Caco-2 (cell line): ENCODE measurements at regions not wholly inside any gene's neighbourhood (a gene's known extent, or its start where the extent isn't known, plus 50 kb on each side); places are given as distances from the start of the nearest gene placed in this dataset.

ENCODE experiments used
- BruUV-seq: library from RNA; stranded (reverse); fragments of 400-500 nt; replicated peaks from 2 replicates; lab custom pipeline; 2021; lab: Mats Ljungman, UMichigan
- CTCF ChIA-PET: fragments of 300-600 bp; sonication (Branson Sonifier 250); formaldehyde crosslinking; loops from one replicate; lab custom pipeline; 2022; ENCODE audit warnings: antibody characterized with exemption; lab: Charles Lee
- POLR2A ChIA-PET: fragments of 300-600 bp; sonication (Branson Sonifier 250); formaldehyde crosslinking; loops from one replicate; lab custom pipeline; 2022; ENCODE audit warnings: antibody characterized with exemption; lab: Charles Lee
- DNase-seq, 2 experiments: peaks; one replicate each; pipeline versions ENCODE4 v3.0.0 to v3.0.0-alpha.2; 2020 to 2022
- H3K27me3 ChIP-seq: replicated peaks from 2 replicates; pipeline ENCODE4 v1.6.0; 2011; ENCODE audit warnings: low read length; ENCODE audit not compliant: control insufficient read depth, insufficient read depth
- H3K36me3 ChIP-seq: 2 replicates; pipeline ENCODE4 v1.5.1; 2011; ENCODE audit warnings: low read length; ENCODE audit not compliant: control insufficient read depth, insufficient read depth
- H3K4me1 ChIP-seq: fragments of 250-450 bp; sonication (Bioruptor Pico); 2 replicates; pipeline ENCODE4 v1.5.1; 2020; ENCODE audit warnings: mild to moderate bottlenecking
- H3K4me3 ChIP-seq: 2 replicates; pipeline ENCODE4 v1.5.1; 2011; ENCODE audit warnings: low read depth, mild to moderate bottlenecking, control low read depth, low read length
- H3K9me3 ChIP-seq: fragments of 250-450 bp; sonication (Bioruptor Pico); 2 replicates; pipeline ENCODE4 v1.5.1; 2020; ENCODE audit warnings: mild to moderate bottlenecking, moderate library complexity
- H3K27ac Mint-ChIP-seq: one replicate; pipeline ENCODE4 v1.8.0; 2022; ENCODE audit warnings: mixed read lengths; ENCODE audit not compliant: unreplicated experiment
- H3K27me3 Mint-ChIP-seq: one replicate; pipeline ENCODE4 v1.8.0; 2022; ENCODE audit warnings: mixed read lengths; ENCODE audit not compliant: insufficient read depth, unreplicated experiment
- H3K36me3 Mint-ChIP-seq: one replicate; pipeline ENCODE4 v1.8.0; 2022; ENCODE audit warnings: mild to moderate bottlenecking, mixed read lengths; ENCODE audit not compliant: insufficient read depth, unreplicated experiment
- H3K4me1 Mint-ChIP-seq: one replicate; pipeline ENCODE4 v1.8.0; 2022; ENCODE audit warnings: low read depth, mixed read lengths; ENCODE audit not compliant: unreplicated experiment
- H3K4me3 Mint-ChIP-seq: one replicate; pipeline ENCODE4 v1.8.0; 2022; ENCODE audit warnings: mild to moderate bottlenecking, moderate library complexity, mixed read lengths; ENCODE audit not compliant: unreplicated experiment
- H3K9me3 Mint-ChIP-seq: one replicate; pipeline ENCODE4 v1.8.0; 2022; ENCODE audit warnings: mixed read lengths; ENCODE audit not compliant: unreplicated experiment
- CTCF ChIP-seq, 2 experiments: fragments of 200-600 bp in 1 of 2; IDR thresholded peaks; 1 replicate in 1 of 2; 2 replicates in 1 of 2; pipeline versions ENCODE4 v1.5.1 to v1.8.0; 2011 to 2022; ENCODE audit warnings: antibody characterized with exemption in 1 of 2, control low read depth in 1 of 2, inconsistent platforms in 1 of 2, low read depth in 1 of 2, low read length in 1 of 2, mild to moderate bottlenecking in 1 of 2, moderate library complexity in 1 of 2; ENCODE audit not compliant: insufficient read depth in 1 of 2, severe bottlenecking in 1 of 2, unreplicated experiment in 1 of 2
- intact Hi-C: fragments of 100-400 bp; cut with micrococcal nuclease; formaldehyde crosslinking; loops from one replicate; pipeline ENCODE4 v1.10.0; 2022; ENCODE audit not compliant: unreplicated experiment

GRCh38 chr3:661356-661755 is 431.5 kb upstream of the CNTN6 start:
- no peak for TF ChIP-seq CTCF (IDR thresholded peaks at IDR 0.05; ENCODE audit: insufficient read depth in 1 of 2, low read depth in 1 of 2, low read length in 1 of 2, severe bottlenecking in 1 of 2, unreplicated experiment in 1 of 2)
- no peak overlapping the region for H3K4me3 ChIP-seq
- no peaks in the 10 kb centered on the region for H3K4me1 ChIP-seq
- H3K9me3 ChIP-seq = no peaks in the 10 kb centered on the region
- H3K9me3 Mint-ChIP-seq = no peaks in the 10 kb centered on the region
- intact Hi-C loops = no loop called here
- ChIA-PET POLR2A (no interaction called here), CTCF (no interaction called here)
- no peaks in the 10 kb centered on the region for H3K27me3 Mint-ChIP-seq
- no peaks in the 10 kb centered on the region for H3K36me3 Mint-ChIP-seq
- DNase-seq = no peak
- H3K27ac Mint-ChIP-seq = no peak overlapping the region
- BruUV-seq = no TSS peak
- H3K4me1 Mint-ChIP-seq = no peaks in the 10 kb centered on the region
- no peaks in the 10 kb centered on the region for H3K27me3 ChIP-seq
- H3K4me3 Mint-ChIP-seq = no peak overlapping the region
- H3K36me3 ChIP-seq = no peaks in the 10 kb centered on the region

DNA sequence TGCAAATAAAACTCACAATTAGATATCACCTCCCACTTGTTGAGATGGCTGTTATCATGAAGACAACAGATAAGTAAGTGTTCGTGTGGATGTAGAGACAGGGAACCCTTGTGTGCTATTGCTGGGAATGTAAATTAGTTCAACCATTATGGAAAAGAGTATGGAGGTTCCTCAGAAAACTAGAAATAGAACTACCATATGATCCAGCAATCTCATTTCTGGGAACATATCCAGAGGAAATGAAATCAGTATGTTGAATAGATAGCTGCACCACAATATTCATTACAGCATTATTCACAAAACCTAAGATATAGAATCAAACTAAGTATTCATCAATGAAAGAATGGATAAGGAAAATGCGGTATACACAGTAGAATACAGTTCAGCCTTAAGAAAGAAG is 418.7 kb upstream of the CNTN6 start:
- intact Hi-C loops = no loop called here
- Mint-ChIP-seq H3K4me3 (no peak overlapping the region), H3K9me3 (peaks cover 9% of the 10 kb centered on the region), H3K27ac (no peak overlapping the region), H3K36me3 (no peaks in the 10 kb centered on the region), H3K27me3 (no peaks in the 10 kb centered on the region), H3K4me1 (no peaks in the 10 kb centered on the region)
- no peak for TF ChIP-seq CTCF (IDR thresholded peaks at IDR 0.05; ENCODE audit: insufficient read depth in 1 of 2, low read depth in 1 of 2, low read length in 1 of 2, severe bottlenecking in 1 of 2, unreplicated experiment in 1 of 2)
- Histone ChIP-seq H3K27me3 (no peaks in the 10 kb centered on the region), H3K4me1 (no peaks in the 10 kb centered on the region), H3K36me3 (no peaks in the 10 kb centered on the region), H3K4me3 (no peak overlapping the region), H3K9me3 (no peaks in the 10 kb centered on the region)
- DNase-seq = no peak
- BruUV-seq = no TSS peak
- CTCF ChIA-PET = no interaction called here
- POLR2A ChIA-PET = no interaction called here

GRCh38 chr3:675846-676245 is 417.0 kb upstream of the CNTN6 start:
- H3K4me1 Mint-ChIP-seq = no peaks in the 10 kb centered on the region
- intact Hi-C loops = no loop called here
- no peaks in the 10 kb centered on the region for H3K27me3 Mint-ChIP-seq
- H3K4me3 Mint-ChIP-seq = no peak overlapping the region
- no peak for DNase-seq
- TF ChIP-seq CTCF (IDR thresholded peaks at IDR 0.05; ENCODE audit: insufficient read depth in 1 of 2, low read depth in 1 of 2, low read length in 1 of 2, severe bottlenecking in 1 of 2, unreplicated experiment in 1 of 2) = no peak
- Histone ChIP-seq H3K27me3 (no peaks in the 10 kb centered on the region), H3K4me1 (no peaks in the 10 kb centered on the region), H3K36me3 (no peaks in the 10 kb centered on the region), H3K9me3 (no peaks in the 10 kb centered on the region), H3K4me3 (no peak overlapping the region)
- H3K9me3 Mint-ChIP-seq = peaks cover 9% of the 10 kb centered on the region
- no TSS peak for BruUV-seq
- CTCF ChIA-PET = no interaction called here
- no peak overlapping the region for H3K27ac Mint-ChIP-seq
- POLR2A ChIA-PET = no interaction called here
- no peaks in the 10 kb centered on the region for H3K36me3 Mint-ChIP-seq
